GM18511 (cell line): ENCODE measurements at regions not wholly inside any gene's neighbourhood (a gene's known extent, or its start where the extent isn't known, plus 50 kb on each side); places are given as distances from the start of the nearest gene placed in this dataset.

ENCODE experiments used
- ATAC-seq: cut with Tn5 transposase; IDR thresholded peaks from one replicate; pipeline ENCODE4 v1.9.1; 2021; ENCODE audit warnings: mild to moderate bottlenecking, moderate library complexity; ENCODE audit not compliant: unreplicated experiment

GRCh38 chr9:108618906-108619550, 236.8 kb downstream of the ACTL7B start:
- no peak for ATAC-seq

- ATAC-seq = no peak
Measured at GRCh38 chr9:108617676-108618075, 238.1 kb downstream of the ACTL7B start.

DNA sequence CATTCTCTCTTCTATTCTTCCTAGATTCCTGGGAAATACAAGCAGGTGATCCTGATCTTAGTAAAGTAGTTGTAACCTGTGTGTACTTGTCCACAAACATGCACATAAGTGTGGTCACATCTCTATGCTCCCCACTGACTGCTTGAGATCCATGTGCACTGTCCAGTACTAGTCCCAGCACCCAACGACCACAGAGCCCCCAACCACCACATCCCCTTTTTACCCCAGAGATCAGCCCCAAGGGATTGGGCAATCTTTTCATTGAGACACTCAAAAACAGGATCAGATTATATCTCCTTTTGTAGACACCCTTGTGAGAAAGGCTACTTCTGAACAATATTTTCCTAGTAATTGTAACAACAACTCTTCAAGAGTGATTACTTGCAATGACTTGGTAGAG, 240.6 kb downstream of the ACTL7B start:
- ATAC-seq = no peak

DNA sequence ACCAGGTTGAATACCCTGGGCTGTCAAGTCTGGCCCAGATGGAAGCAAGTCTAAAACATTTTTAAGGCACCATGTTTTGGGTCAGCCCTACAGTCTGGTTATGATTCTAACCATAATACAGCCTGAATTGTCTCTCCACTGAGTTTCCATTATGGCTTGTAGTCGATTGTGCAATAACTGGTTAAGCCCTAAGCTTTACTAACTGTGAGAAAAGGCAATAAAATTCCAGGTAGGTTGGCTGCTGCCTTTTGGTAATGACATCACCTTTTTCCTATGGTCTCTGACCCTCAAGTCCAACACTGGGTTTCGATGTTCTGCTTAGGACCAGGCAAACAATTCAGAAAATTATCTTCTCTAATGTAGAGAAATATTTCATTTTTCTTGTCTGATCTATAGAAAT, 243.3 kb downstream of the ACTL7B start:
- ATAC-seq = no peak

DNA sequence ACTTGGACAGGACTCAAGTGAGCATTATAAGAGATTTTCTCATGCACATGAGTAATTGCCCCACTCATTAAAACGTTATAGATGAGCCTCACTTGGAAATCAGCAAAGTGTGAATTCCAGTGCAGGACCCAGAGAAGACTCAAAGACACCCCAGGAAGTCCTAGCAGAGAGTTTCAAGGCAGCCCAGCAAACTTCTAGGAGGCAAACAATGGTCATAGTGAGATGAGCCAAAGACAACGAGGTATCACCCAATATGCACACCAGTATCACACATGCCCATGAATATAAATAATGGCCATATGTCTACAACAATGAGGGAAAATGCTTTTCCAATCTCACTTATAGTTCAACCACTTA, 245.9 kb downstream of the ACTL7B start:
- ATAC-seq = no peak

DNA sequence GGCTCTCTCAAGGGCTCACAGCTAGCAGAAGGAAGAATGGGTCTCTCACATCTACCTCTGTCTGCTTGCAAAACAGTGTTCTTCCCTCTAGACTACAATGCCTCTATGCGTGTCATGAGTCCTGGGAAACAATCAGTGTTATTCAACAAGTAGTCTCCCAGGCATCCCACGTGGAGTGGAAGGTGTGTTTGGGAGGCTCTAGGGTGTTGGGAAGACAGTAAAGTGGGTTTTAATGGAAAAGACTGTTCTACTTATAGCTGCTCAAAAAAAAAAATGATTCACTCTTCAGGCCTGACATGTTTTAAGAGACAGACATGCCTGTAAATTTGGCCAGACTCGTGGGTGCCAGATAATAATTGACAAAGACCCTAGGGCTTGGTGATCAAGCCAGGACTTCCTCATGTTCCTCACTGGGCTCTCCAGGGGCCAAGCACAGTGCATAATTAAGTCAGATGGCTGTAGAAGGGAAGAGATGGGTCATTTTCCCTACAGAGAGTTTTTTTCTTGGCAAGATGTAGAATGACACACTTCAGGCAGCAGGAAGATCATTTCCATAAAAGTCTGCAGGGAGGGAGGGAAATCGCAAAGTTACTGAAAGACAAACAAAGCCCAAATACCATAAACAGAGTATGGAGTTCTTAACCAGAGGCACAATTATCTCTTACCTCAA, 246.4 kb downstream of the ACTL7B start:
- no peak for ATAC-seq

- ATAC-seq = no peak
Measured at GRCh38 chr9:108607607-108608006, 248.2 kb downstream of the ACTL7B start.

- ATAC-seq = no peak
Measured at GRCh38 chr9:108606401-108606800, 249.4 kb downstream of the ACTL7B start.

GRCh38 chr9:108603141-108603540, 252.6 kb downstream of the ACTL7B start:
- ATAC-seq = no peak

GRCh38 chr9:108600896-108601295, 254.9 kb downstream of the ACTL7B start:
- ATAC-seq = no peak

GRCh38 chr9:108599571-108599970, 256.2 kb downstream of the ACTL7B start:
- ATAC-seq = no peak

DNA sequence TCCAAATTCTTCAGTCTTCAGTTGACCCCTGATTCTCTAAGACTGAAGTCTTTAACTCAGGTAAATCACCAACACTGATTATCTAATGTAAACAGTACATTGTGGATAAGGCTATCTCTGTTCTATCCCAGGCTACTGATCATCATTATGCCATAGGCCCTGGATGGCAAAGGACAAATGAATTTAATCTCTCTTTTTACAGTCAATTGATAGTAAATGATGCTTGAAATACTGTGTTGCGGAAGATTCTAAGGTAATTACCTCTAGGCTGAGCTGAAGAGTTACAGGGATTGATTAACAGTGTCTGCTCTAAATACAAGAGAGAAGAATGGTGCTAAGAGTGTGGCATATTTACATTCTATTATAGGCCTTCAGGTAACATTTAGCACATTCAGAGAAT, 264.7 kb downstream of the ACTL7B start:
- no peak for ATAC-seq

DNA sequence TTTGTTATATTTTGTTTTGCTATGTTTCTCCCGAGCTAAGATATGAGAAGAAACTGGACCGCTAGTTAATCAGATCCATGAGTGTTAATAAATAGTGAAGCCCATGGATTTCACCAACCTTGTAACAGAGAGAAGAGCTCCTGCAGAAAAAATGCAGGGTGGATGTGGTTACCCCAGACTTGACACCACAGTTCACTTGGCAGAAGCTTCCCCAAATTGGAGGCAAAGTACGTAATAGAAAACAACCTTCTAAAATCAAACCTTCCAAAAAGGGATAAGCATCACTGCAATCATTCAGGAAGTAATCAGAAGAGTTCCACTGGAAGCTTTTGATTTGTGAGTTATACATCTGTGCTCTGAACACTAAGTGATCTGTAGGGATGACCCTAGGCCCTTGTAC, 267.5 kb downstream of the ACTL7B start:
- no peak for ATAC-seq

- no peak for ATAC-seq
Measured at GRCh38 chr9:108586471-108587139, 269.2 kb downstream of the ACTL7B start.

DNA sequence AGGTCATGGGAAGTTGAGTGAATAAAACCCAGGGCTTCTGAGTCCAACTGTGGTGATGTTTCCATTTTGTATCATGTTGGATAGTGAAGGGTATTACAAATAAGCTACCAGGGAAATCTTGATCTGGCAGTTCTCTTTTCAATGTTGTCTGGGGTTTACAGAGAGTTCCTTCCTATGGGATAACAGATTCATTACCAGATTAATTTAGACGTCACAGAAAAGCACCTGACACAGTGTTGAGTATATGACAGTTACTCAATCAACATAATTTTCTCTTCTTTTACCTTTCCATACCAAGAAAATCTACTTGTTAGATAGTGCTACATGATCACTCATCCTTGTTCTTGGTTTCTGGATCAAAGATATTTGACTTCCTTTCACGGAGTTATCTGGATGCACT, 270.9 kb downstream of the ACTL7B start:
- ATAC-seq = no peak

DNA sequence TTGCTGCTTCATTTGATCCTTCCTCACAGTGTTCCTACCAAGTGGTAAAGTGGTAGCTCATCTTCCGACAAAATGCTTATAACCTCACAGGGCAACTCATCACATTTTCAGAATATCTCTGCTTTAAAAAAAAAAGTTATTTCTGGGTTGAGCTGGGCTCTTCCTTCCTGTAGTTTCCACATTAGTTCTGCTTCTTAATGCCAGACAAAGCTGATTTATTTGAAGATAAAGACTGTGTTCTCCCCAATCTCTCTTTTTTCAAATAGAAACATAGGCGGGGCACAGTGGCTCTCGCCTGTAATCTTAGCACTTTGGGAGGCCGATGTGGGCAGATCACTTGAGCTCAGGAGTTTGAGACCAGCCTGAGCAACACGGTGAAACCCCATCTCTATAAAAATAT, 273.1 kb downstream of the ACTL7B start:
- no peak for ATAC-seq

GRCh38 chr9:108579757-108580439, 275.9 kb downstream of the ACTL7B start:
- no peak for ATAC-seq

GRCh38 chr9:108575276-108575675, 280.5 kb downstream of the ACTL7B start:
- no peak for ATAC-seq

DNA sequence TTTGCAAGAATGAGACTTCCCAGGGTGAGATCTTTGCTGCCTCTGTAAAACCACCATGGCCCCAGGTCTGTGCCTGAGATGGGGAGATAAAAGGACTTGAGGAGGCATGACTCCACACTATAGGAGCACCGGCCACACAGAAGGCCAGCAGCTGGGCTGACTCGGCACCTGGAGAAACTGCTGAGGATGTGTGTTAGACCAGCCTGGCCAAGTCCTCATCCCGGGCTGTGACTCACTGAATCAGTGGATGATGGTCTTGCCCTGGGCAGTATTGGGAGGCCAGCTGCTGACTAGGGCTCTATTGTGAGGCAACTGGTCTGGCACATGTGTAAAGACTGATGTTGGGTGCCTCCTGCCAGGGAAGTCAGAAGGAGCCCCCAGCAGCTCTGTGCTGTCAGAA, 286.2 kb downstream of the ACTL7B start:
- no peak for ATAC-seq

DNA sequence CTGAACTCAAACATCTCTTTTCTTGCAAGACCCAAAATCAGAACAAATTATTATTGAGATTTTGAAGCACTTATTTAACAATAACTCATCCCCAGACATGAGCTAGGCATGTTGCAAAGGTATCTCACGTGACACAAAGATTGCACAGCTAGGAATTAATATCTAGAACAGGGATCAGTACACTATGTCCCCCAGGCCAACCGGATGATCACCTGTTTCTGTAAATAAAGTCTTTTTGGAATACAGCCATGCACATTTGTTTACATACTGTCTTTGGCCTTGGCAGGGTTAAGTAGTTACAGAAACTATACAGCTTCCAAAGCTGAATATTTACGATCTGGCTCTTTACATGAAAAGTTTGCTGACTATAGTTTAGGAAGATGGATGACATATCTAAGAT, 287.7 kb downstream of the ACTL7B start:
- ATAC-seq = no peak

- ATAC-seq = no peak
Measured at GRCh38 chr9:108567571-108567970, 288.2 kb downstream of the ACTL7B start.
